ENCODE measurements at regions not wholly inside any gene's neighbourhood (a gene's known extent, or its start where the extent isn't known, plus 50 kb on each side); places are given as distances from the start of the nearest gene placed in this dataset.

GRCh38 chr9:29751226-29751625, 2177.9 kb upstream of the C9orf72 start:
- no peak overlapping the region for H2AFZ ChIP-seq (ENCODE audit: low read depth, low read length, poor library complexity, severe bottlenecking)
- RAD21 ChIA-PET (ENCODE audit: low non-redundant PET in 1 of 2, low total read pairs in 2 of 2, uncharacterized antibody in 2 of 2, unreplicated experiment in 2 of 2) = no interaction called here
- H3K27me3 ChIP-seq (ENCODE audit: insufficient read depth, low read length) = no peaks in the 10 kb centered on the region
- DNase-seq (ENCODE audit: low read depth, low spot score) (no peak), ATAC-seq (no peak)
- BruUV-seq (replicated peaks) = no TSS peak
- CTCF ChIA-PET = no interaction called here
- intact Hi-C loops (cut with micrococcal nuclease) = no loop called here
- no peaks in the 10 kb centered on the region for H3K9me3 ChIP-seq (ENCODE audit: control insufficient read depth in 1 of 2, insufficient read depth in 1 of 2, low read depth in 1 of 2, low read length in 2 of 2)
- POLR2A ChIA-PET = no interaction called here
- H3K9ac ChIP-seq (ENCODE audit: low read length) = no peak overlapping the region
- no peak overlapping the region for H3K4me3 ChIP-seq (replicated peaks in 1 of 2; ENCODE audit: low read depth in 1 of 2, low read length in 2 of 2)
- TF ChIP-seq POLR2AphosphoS5 (IDR thresholded peaks at IDR 0.05; ENCODE audit: low read depth, low read length) = no peak
- TF ChIP-seq ZBTB33 (IDR thresholded peaks at IDR 0.05; ENCODE audit: extremely low read depth, insufficient replicate concordance, low read length) = no peak
- TF ChIP-seq EZH2 (IDR thresholded peaks at IDR 0.05) = no peak
- TF ChIP-seq CTCF (IDR thresholded peaks at IDR 0.05 in 2 of 3, conservative IDR thresholded peaks at IDR 0.05 in 1 of 3; ENCODE audit: borderline replicate concordance in 1 of 3, insufficient read depth in 1 of 3, low read depth in 2 of 3, low read length in 2 of 3) = no peak
- TF ChIP-seq FOSL1 (IDR thresholded peaks at IDR 0.05; ENCODE audit: low read depth) = no peak
- no peak for TF ChIP-seq POLR2A (IDR thresholded peaks at IDR 0.05; ENCODE audit: borderline replicate concordance, extremely low read depth, insufficient read depth, insufficient read length)
- no peak for TF ChIP-seq ATF3 (IDR thresholded peaks at IDR 0.05)
- no peak overlapping the region for H3K27ac ChIP-seq (ENCODE audit: low read depth, low read length)
- no peak overlapping the region for H3K4me2 ChIP-seq (ENCODE audit: low read length)
- no peaks in the 10 kb centered on the region for H3K36me3 ChIP-seq (ENCODE audit: control insufficient read depth in 1 of 2, insufficient read depth in 2 of 2, low read length in 2 of 2)
- no peaks in the 10 kb centered on the region for H3K79me2 ChIP-seq (ENCODE audit: insufficient read depth, low read length)
- no peaks in the 10 kb centered on the region for H3K4me1 ChIP-seq (ENCODE audit: control insufficient read depth in 1 of 2, insufficient read depth in 2 of 2, low read length in 2 of 2)
- no peaks in the 10 kb centered on the region for H4K20me1 ChIP-seq (ENCODE audit: insufficient read depth)
- H3K9me2 ChIP-seq (ENCODE audit: insufficient read depth) = no peaks in the 10 kb centered on the region
